GM12878 (cell line): ENCODE measurements at regions not wholly inside any gene's neighbourhood (a gene's known extent, or its start where the extent isn't known, plus 50 kb on each side); places are given as distances from the start of the nearest gene placed in this dataset.
"Not testable (repeated sequence)": the region's sequence is repeated elsewhere in the genome, so short reads cannot be mapped to it uniquely, and the experiment has no call there.

ENCODE experiments used
- ATAC-seq: fragments of 200-7000 bp; cut with Tn5 transposase; 3 replicates; pipeline ENCODE4 v1.9.1; 2020; ENCODE audit warnings: mild to moderate bottlenecking, moderate library complexity
- BruUV-seq: library from RNA; stranded (reverse); fragments of 400-500 nt; replicated peaks from 2 replicates; lab custom pipeline; 2021; lab: Mats Ljungman, UMichigan
- CTCF ChIA-PET: fragments of 300-600 bp; sonication (Branson Sonifier 250); formaldehyde crosslinking; extraction: SDS; loops from one replicate; lab custom pipeline; 2021; ENCODE audit warnings: inconsistent platforms; lab: Yijun Ruan, JAX
- POLR2A ChIA-PET: fragments of 350-600 bp; formaldehyde crosslinking; extraction: SDS; loops from one replicate; lab custom pipeline; 2021; ENCODE audit warnings: inconsistent platforms; lab: Charles Lee
- RAD21 ChIA-PET: fragments of 300-600 bp; sonication (Branson Sonifier 250); formaldehyde crosslinking; loops from one replicate; lab custom pipeline; 2023; ENCODE audit warnings: antibody characterized with exemption; ENCODE audit not compliant: unreplicated experiment; lab: Charles Lee
- SMC1A ChIA-PET: fragments of 300-600 bp; sonication (Branson Sonifier 250); formaldehyde crosslinking; loops from one replicate; lab custom pipeline; 2023; ENCODE audit not compliant: unreplicated experiment, uncharacterized antibody; lab: Charles Lee
- DNase-seq: peaks from one replicate; pipeline ENCODE4 v3.0.0-alpha.2; 2011; ENCODE audit warnings: low read depth, low spot score
- FAIRE-seq: peaks from 3 replicates; lab custom pipeline; 2011; peaks lifted over from hg19 to GRCh38; lab: Jason Lieb, UNC
- H2AFZ ChIP-seq: 2 replicates; pipeline ENCODE4 v1.6.0; 2011; ENCODE audit warnings: low read depth, low read length, control low read depth; ENCODE audit not compliant: control insufficient read depth
- H3K27ac ChIP-seq: 2 replicates; pipeline ENCODE4 v1.5.1; 2011; ENCODE audit warnings: control low read depth; ENCODE audit not compliant: control insufficient read depth, insufficient read depth
- H3K27me3 ChIP-seq, 2 experiments: replicated peaks in 1 of 2; 2 replicates each; pipeline versions ENCODE4 v1.6.0 to v1.6.1; 2011; ENCODE audit warnings: low read length in 1 of 2; ENCODE audit not compliant: control insufficient read depth in 2 of 2, insufficient read depth in 2 of 2
- H3K36me3 ChIP-seq, 2 experiments: 2 replicates each; pipeline ENCODE4 v1.5.1; 2011; ENCODE audit warnings: low read length in 1 of 2; ENCODE audit not compliant: control insufficient read depth in 2 of 2, insufficient read depth in 2 of 2
- H3K4me1 ChIP-seq: 2 replicates; pipeline ENCODE4 v1.6.1; 2011; ENCODE audit warnings: mild to moderate bottlenecking, low read length, moderate library complexity, mixed read lengths; ENCODE audit not compliant: control insufficient read depth, insufficient read depth
- H3K4me2 ChIP-seq: 2 replicates; pipeline ENCODE4 v1.6.0; 2011; ENCODE audit warnings: control low read depth; ENCODE audit not compliant: control insufficient read depth, insufficient read depth
- H3K4me3 ChIP-seq: fragments of 200-600 bp; sonication (generic); 2 replicates; pipeline ENCODE4 v1.5.1; 2016
- H3K79me2 ChIP-seq: 2 replicates; pipeline ENCODE4 v1.6.0; 2011; ENCODE audit warnings: low read length; ENCODE audit not compliant: control insufficient read depth, insufficient read depth
- H3K9ac ChIP-seq: 2 replicates; pipeline ENCODE4 v1.8.0; 2011; ENCODE audit warnings: low read length, control low read depth, mixed read lengths; ENCODE audit not compliant: control insufficient read depth, insufficient read depth
- H3K9me3 ChIP-seq: replicated peaks from 3 replicates; pipeline ENCODE4 v1.5.1; 2011; ENCODE audit warnings: mild to moderate bottlenecking, low read length; ENCODE audit not compliant: control insufficient read depth, insufficient read depth
- H4K20me1 ChIP-seq: 2 replicates; pipeline ENCODE4 v1.6.0; 2011; ENCODE audit not compliant: control insufficient read depth, insufficient read depth
- ETV6 ChIP-seq, 2 experiments: fragments of 450-650 bp in 1 of 2; IDR thresholded peaks in 1 of 2; conservative IDR thresholded peaks in 1 of 2; 2 replicates each; pipeline ENCODE4 v1.6.1; 2014; ENCODE audit warnings: antibody characterized with exemption in 1 of 2, borderline replicate concordance in 1 of 2, low read depth in 1 of 2, mild to moderate bottlenecking in 1 of 2, moderate library complexity in 1 of 2
- MEF2B ChIP-seq: fragments of 450-650 bp; IDR thresholded peaks from 2 replicates; pipeline ENCODE4 v1.6.1; 2018; ENCODE audit warnings: mild to moderate bottlenecking, moderate library complexity; ENCODE audit not compliant: partially characterized antibody, poor library complexity, severe bottlenecking
- NBN ChIP-seq: fragments of 450-650 bp; IDR thresholded peaks from 2 replicates; pipeline ENCODE4 v1.6.1; 2016
- SMC3 ChIP-seq: IDR thresholded peaks from 2 replicates; pipeline ENCODE4 v1.6.1; 2011; ENCODE audit warnings: low read length, improper control_type of control experiment, borderline replicate concordance
- WGBS: methylation state at CpG from one replicate; pipeline ENCODE4 v1.1.6; 2016; ENCODE audit warnings: low lambda C conversion rate; ENCODE audit not compliant: insufficient replicate concordance, insufficient coverage; ENCODE audit errors: missing lambda C conversion rate; 5-methylcytosine and 5-hydroxymethylcytosine counted together
- in situ Hi-C: fragments of 300-500 bp; cut with MboI; formaldehyde crosslinking; loops from 9 replicates; pipeline ENCODE4 v1.14.3; 2018; ENCODE audit warnings: mixed read lengths
- intact Hi-C: fragments of 100-400 bp; cut with micrococcal nuclease; formaldehyde crosslinking; loops from one replicate; pipeline ENCODE4 v1.14.2; 2022; ENCODE audit not compliant: unreplicated experiment
- TF ChIP-seq, protein P1 (sequence below): IDR thresholded peaks from 2 replicates; pipeline ENCODE4 v1.6.1; 2011; ENCODE audit warnings: low read depth, mild to moderate bottlenecking, low read length, moderate library complexity, borderline replicate concordance; ENCODE audit errors: extremely low read depth

DNA sequence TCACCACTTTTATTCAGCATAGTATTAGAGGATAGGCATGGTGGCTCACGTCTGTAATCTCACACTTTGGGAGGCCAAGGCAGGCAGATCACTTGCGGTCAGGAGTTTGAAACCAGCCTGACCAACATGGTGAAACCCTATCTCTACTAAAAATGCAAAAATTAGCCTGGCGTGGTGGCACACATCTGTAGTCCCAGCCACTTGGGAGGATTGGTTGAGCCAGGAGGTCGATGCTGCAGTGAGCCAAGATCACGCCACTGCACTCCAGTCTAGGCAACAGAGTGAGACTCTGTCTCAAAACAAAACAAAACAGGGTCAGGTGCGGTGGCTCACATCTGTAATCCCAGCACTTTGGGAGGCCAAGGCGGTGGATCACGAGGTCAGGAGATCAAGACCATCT, 190.3 kb upstream of the SFSWAP start:
- H4K20me1 ChIP-seq, H3K27ac ChIP-seq, DNase-seq, in situ Hi-C loops, H3K79me2 ChIP-seq, H3K4me3 ChIP-seq, FAIRE-seq, BruUV-seq, ATAC-seq, H3K9ac ChIP-seq, H3K36me3 ChIP-seq, H3K4me2 ChIP-seq, intact Hi-C loops, H3K27me3 ChIP-seq, H3K4me1 ChIP-seq, CTCF ChIA-PET, H2AFZ ChIP-seq, RAD21 ChIA-PET, POLR2A ChIA-PET, SMC1A ChIA-PET, H3K9me3 ChIP-seq: not testable (repeated sequence)
- 36% methylated on average over 8 of the region's 8 CpGs for WGBS

DNA sequence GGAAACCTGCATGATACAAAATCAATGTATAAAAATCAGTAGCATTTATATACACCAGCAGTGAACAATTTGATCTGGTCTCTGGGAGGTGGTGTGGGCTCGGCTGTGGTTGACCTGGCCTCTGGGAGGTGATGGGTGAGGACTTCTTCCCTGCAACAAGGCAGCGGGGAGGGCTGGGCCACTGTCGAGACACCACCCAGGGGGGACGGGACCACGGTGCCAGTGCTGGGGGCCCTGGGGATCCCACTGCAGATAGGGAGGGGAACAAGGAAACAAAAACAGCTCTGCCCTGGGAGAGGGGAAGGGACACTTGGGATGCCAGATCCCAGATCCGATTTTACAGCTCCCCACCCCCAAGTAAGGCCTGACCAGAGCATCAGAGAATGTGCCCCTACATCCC, 189.6 kb upstream of the SFSWAP start:
- SMC1A ChIA-PET: no interaction called here
- ATAC-seq (no peak), DNase-seq (no peak), FAIRE-seq (no peak)
- no peak overlapping the region for H3K9ac ChIP-seq
- RAD21 ChIA-PET: no interaction called here
- no peak overlapping the region for H3K4me3 ChIP-seq
- CTCF ChIA-PET: no interaction called here
- BruUV-seq: no TSS peak
- TF ChIP-seq, protein P1, sequence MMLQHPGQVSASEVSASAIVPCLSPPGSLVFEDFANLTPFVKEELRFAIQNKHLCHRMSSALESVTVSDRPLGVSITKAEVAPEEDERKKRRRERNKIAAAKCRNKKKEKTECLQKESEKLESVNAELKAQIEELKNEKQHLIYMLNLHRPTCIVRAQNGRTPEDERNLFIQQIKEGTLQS: no peak
- TF ChIP-seq SMC3 (no peak), MEF2B (no peak), ETV6 (conservative IDR thresholded peaks at IDR 0.05 in 1 of 2, IDR thresholded peaks at IDR 0.05 in 1 of 2; ENCODE audit: borderline replicate concordance in 1 of 2, low read depth in 1 of 2) (no peak), NBN (no peak)
- no peak overlapping the region for H2AFZ ChIP-seq
- no peak overlapping the region for H3K27ac ChIP-seq
- no peaks in the 10 kb centered on the region for H3K27me3 ChIP-seq
- in situ Hi-C loops (no loop called here), intact Hi-C loops (no loop called here)
- H3K4me1 ChIP-seq: no peaks in the 10 kb centered on the region
- H3K79me2 ChIP-seq: no peaks in the 10 kb centered on the region
- no peaks in the 10 kb centered on the region for H4K20me1 ChIP-seq
- no peaks in the 10 kb centered on the region; the same call in 1 of the 3 replicates for H3K9me3 ChIP-seq
- H3K36me3 ChIP-seq: no peaks in the 10 kb centered on the region
- POLR2A ChIA-PET: no interaction called here
- H3K4me2 ChIP-seq: no peak overlapping the region
- 45% methylated on average over 6 of the region's 6 CpGs for WGBS
